ENCODE measurements at regions not wholly inside any gene's neighbourhood (a gene's known extent, or its start where the extent isn't known, plus 50 kb on each side); places are given as distances from the start of the nearest gene placed in this dataset.

DNA sequence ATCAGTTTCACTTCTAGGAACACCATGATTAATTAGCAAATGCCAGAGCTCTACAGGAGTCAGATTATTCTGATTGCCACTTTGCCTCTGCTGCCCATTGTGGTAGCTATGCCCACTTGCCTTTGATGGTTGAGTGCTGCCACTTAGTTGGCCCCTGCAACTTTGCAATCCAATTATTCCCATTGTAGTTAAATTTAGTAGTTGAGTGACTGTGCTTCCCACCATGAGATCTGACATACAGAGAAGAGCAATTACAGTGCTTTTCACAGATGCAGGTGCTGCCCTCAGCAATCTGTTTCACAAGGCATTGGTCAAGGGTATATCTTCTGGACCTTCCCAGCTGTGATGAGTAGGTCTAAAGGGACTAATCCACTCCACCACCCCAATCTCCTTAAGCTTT lies 468.4 kb upstream of the RGS6 start:
- no peak for DNase-seq (ENCODE audit: low read depth)
- TF ChIP-seq, protein P1, sequence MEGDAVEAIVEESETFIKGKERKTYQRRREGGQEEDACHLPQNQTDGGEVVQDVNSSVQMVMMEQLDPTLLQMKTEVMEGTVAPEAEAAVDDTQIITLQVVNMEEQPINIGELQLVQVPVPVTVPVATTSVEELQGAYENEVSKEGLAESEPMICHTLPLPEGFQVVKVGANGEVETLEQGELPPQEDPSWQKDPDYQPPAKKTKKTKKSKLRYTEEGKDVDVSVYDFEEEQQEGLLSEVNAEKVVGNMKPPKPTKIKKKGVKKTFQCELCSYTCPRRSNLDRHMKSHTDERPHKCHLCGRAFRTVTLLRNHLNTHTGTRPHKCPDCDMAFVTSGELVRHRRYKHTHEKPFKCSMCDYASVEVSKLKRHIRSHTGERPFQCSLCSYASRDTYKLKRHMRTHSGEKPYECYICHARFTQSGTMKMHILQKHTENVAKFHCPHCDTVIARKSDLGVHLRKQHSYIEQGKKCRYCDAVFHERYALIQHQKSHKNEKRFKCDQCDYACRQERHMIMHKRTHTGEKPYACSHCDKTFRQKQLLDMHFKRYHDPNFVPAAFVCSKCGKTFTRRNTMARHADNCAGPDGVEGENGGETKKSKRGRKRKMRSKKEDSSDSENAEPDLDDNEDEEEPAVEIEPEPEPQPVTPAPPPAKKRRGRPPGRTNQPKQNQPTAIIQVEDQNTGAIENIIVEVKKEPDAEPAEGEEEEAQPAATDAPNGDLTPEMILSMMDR (conservative IDR thresholded peaks at IDR 0.05; ENCODE audit: low read length): no peak
- H3K4me3 ChIP-seq (ENCODE audit: low read length): no peak overlapping the region

DNA sequence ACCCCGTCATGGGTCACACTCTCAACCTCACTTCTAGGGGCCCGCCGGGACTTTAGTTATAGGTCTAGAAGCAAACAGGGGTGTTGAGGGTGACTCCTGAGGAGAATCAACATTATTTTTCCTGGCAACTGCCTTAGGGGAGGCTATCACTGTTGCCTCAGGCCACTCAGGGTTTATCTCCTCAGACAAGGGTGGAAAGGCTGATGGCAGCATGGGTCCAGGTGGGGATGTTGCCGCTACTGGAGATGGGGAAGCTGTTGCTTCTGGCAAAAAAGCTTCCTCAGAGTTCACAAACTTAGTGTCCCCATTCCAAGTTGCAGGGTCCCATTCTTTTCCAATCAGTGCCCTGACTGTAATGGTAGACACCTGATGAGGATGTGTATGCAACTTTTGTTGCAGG lies 467.4 kb upstream of the RGS6 start:
- TF ChIP-seq, protein P1 (conservative IDR thresholded peaks at IDR 0.05; ENCODE audit: low read length): no peak
- no peak for DNase-seq (ENCODE audit: low read depth)
- H3K4me3 ChIP-seq (ENCODE audit: low read length): no peak overlapping the region

DNA sequence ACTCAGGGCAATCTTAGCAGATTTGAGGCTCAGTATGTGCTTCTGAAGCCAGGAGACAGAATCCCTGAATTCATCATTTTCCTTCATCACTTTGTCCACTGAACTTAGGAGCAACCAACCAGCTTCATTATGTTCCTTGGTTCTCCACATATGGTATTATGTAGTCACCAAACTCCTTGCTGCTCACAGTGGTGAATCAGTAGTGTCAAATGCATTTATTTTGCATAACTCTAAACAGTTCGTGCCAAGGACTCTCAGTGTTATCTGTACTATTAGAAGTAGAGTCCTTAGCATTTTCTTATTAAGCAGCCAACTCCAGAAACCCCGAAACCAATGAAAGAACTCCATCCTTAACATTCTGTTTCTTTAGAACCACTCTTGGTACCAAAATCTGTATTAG lies 466.9 kb upstream of the RGS6 start:
- DNase-seq (ENCODE audit: low read depth): peak; percentile 48
- TF ChIP-seq, protein P1 (conservative IDR thresholded peaks at IDR 0.05; ENCODE audit: low read length): no peak
- H3K4me3 ChIP-seq (ENCODE audit: low read length): no peak overlapping the region

GRCh38 chr14:71466251-71466650 lies 466.0 kb upstream of the RGS6 start:
- TF ChIP-seq, protein P1 (conservative IDR thresholded peaks at IDR 0.05; ENCODE audit: low read length): no peak
- no peak for DNase-seq (ENCODE audit: low read depth)
- H3K4me3 ChIP-seq (ENCODE audit: low read length): no peak overlapping the region

DNA sequence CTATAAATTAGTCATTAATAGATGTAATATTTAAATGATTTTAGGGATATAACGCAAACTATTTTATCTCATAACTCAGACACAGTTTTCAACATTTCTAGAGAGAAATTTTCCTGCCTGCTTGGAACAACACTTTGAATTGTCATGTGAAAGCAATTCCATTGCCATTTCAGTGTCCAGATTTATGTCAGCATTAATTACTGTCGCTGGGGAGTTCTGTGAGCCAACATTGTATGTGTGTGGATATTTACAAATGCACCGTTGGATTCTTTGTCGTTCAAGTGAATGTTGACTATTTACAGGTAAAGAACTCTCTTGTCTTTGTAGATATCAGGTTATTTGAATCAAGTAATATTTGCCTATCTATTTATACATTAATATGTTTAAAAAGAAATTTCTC lies 465.3 kb upstream of the RGS6 start:
- TF ChIP-seq, protein P1 (conservative IDR thresholded peaks at IDR 0.05; ENCODE audit: low read length): no peak
- no peak overlapping the region for H3K4me3 ChIP-seq (ENCODE audit: low read length)
- peak; percentile 42 for DNase-seq (ENCODE audit: low read depth)

DNA sequence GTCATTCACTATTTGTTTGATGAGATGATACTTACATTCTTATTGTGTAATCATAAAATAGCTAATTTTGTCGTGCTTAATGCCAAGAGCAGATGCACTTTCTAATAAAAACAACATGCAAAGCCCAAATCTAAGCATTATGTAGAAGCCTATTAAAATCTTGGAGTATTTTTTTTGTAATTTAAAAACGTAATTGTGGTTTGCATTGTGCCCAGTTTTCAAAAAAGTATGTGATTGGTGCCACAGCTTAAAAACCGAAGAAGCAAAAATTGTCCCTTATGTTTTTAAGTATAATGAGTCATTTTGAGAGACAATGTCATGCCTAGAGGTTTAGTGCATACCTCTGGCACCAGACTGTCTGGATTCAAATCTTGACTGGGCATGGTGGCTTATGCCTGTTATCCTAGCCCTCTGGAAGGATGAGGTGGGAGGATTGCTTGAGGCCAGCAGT lies 464.8 kb upstream of the RGS6 start:
- DNase-seq (ENCODE audit: low read depth): peak; percentile 79
- H3K4me3 ChIP-seq (ENCODE audit: low read length): no peak overlapping the region
- TF ChIP-seq, protein P1 (conservative IDR thresholded peaks at IDR 0.05; ENCODE audit: low read length): no peak

GRCh38 chr14:71468701-71469100 lies 463.5 kb upstream of the RGS6 start:
- no peak for DNase-seq (ENCODE audit: low read depth)
- TF ChIP-seq, protein P1 (conservative IDR thresholded peaks at IDR 0.05; ENCODE audit: low read length): no peak
- no peak overlapping the region for H3K4me3 ChIP-seq (ENCODE audit: low read length)
